ENCODE measurements at regions not wholly inside any gene's neighbourhood (a gene's known extent, or its start where the extent isn't known, plus 50 kb on each side); places are given as distances from the start of the nearest gene placed in this dataset.

DNA sequence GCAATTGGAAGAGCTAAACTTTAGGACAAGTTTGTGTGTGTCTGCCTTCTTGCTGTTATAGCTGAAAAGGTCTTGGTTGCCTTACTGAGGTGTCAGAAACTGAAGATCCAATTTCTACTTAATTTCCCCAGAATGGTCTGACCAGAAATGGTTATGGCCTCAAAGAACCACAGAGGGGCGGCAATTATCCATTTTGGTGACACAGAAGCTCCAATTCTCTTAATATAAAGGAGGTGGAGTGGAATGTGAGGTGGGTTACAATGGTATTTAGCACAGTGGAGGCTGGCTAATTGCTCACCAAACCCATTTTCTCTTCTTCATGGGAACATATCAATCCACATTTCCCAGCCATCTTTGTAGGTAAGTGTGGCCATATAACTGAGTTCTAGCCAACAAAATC, 1157.2 kb downstream of the OLFM4 start (continued):
- no peak for TF ChIP-seq TAF7 (optimal IDR thresholded peaks at IDR 0.05; ENCODE audit: borderline replicate concordance, low read depth, low read length)

DNA sequence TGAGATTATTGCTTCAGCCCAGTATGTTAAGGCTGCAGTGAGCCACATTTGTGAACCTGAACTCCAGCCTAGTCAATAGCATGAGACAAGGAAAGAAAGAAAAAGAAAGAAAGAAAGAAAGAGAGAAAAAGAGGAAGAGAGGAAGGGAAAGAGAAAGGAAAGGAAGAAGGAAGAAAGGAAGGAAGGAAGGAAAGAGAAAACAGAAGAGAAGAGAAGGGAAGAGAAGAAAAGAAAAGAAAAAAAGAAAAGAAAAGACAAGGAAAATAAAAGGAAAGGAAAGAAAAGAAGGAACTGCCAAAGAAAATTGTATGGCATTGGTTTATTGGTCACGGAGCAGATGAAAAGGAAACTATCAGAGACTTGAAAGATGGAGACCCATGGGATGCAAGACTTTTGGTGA, 1158.8 kb downstream of the OLFM4 start:
- Histone ChIP-seq H2BK12ac (ENCODE audit: low read depth, low read length) (no peak overlapping the region), H2BK120ac (replicated peaks; ENCODE audit: low read depth, low read length) (no peak overlapping the region), H3K23me2 (ENCODE audit: low read depth, low read length) (no peaks in the 10 kb centered on the region), H2BK20ac (ENCODE audit: low read length) (no peak overlapping the region; the same call in 1 of the 2 replicates), H3K4me1 (replicated peaks in 1 of 4; ENCODE audit: control insufficient read depth in 3 of 4, insufficient read depth in 4 of 4, low read length in 3 of 4) (peaks cover 0 to 15% (median 8%) of the 10 kb centered on the region in 4 experiments; a peak in 2 of 7 replicates), H4K91ac (replicated peaks; ENCODE audit: insufficient read length, low read length) (no peak overlapping the region), H4K5ac (ENCODE audit: insufficient read length, low read depth, low read length) (no peak overlapping the region), H3K18ac (ENCODE audit: extremely low read depth, low read length) (no peak overlapping the region), H3K79me1 (ENCODE audit: low read depth, low read length) (no peaks in the 10 kb centered on the region), H3K9ac (replicated peaks in 1 of 4; ENCODE audit: extremely low read depth in 1 of 4, low read depth in 3 of 4, low read length in 3 of 4) (no peak overlapping the region), H3K36me3 (ENCODE audit: control insufficient read depth in 2 of 4, insufficient read depth in 4 of 4, low read length in 3 of 4) (no peaks in the 10 kb centered on the region), H3K4me2 (ENCODE audit: insufficient read depth in 1 of 2, low read depth in 2 of 2, low read length in 2 of 2) (no peak overlapping the region), H4K20me1 (replicated peaks in 1 of 2; ENCODE audit: control insufficient read depth in 1 of 2, insufficient read depth in 2 of 2, low read length in 2 of 2) (no peaks in the 10 kb centered on the region), H2AFZ (ENCODE audit: low read length) (no peak overlapping the region), H4K8ac (ENCODE audit: extremely low read depth, insufficient read depth, low read length) (no peak overlapping the region), H3K79me2 (ENCODE audit: control insufficient read depth in 1 of 2, insufficient read depth in 2 of 2, low read length in 2 of 2) (no peaks in the 10 kb centered on the region), H3K23ac (ENCODE audit: insufficient read length) (no peak overlapping the region), H3K27me3 (replicated peaks in 1 of 4; ENCODE audit: control insufficient read depth in 3 of 4, extremely low read depth in 1 of 4, insufficient read depth in 3 of 4, low read length in 3 of 4) (no peaks in the 10 kb centered on the region), H2BK5ac (ENCODE audit: low read depth, low read length) (no peak overlapping the region), H3K4me3 (ENCODE audit: extremely low read depth in 1 of 4, insufficient read depth in 2 of 4, low read depth in 3 of 4, low read length in 4 of 4) (no peak overlapping the region), H3K27ac (ENCODE audit: low read depth, low read length) (no peak overlapping the region), H2BK15ac (ENCODE audit: low read length) (no peak overlapping the region), H2AK5ac (ENCODE audit: low read depth, low read length) (no peak overlapping the region), H3K9me3 (ENCODE audit: insufficient read depth in 2 of 2, low read depth in 1 of 2, low read length in 1 of 2) (no peaks in the 10 kb centered on the region), H3K56ac (replicated peaks; ENCODE audit: insufficient read length, low read depth, low read length) (no peak overlapping the region), H3K14ac (ENCODE audit: insufficient read length) (no peak overlapping the region), H3K4ac (replicated peaks; ENCODE audit: insufficient read length, low read depth, low read length) (no peak overlapping the region)
- CTCF ChIA-PET (ENCODE audit: partially characterized antibody): no interaction called here
- FAIRE-seq (no peak), DNase-seq (ENCODE audit: low read depth in 1 of 2, low spot score in 2 of 2) (no peak)
- POLR2A ChIA-PET (ENCODE audit: partially characterized antibody): no interaction called here
- 100% methylated on average over 1 of the region's 1 CpG; no CpG with 5 or more reads in 1 of the 2 experiments for WGBS, 2 experiments (ENCODE audit: extremely low coverage in 1 of 2, insufficient coverage in 1 of 2, insufficient read length in 1 of 2, insufficient replicate concordance in 2 of 2, low coverage in 1 of 2, low lambda C conversion rate in 2 of 2, missing lambda C conversion rate in 1 of 2)
- no peak for TF ChIP-seq CREB1 (IDR thresholded peaks at IDR 0.05)
- no peak for TF ChIP-seq EGR1 (IDR thresholded peaks at IDR 0.05; ENCODE audit: borderline replicate concordance, low read depth, low read length)

Data from H1 (cell line).